HEK293T (cell line): ENCODE measurements at regions not wholly inside any gene's neighbourhood (a gene's known extent, or its start where the extent isn't known, plus 50 kb on each side); places are given as distances from the start of the nearest gene placed in this dataset.

Source experiments
- BHLHE40 ChIP-seq: fragments of 450-650 bp; IDR thresholded peaks from 2 replicates; pipeline ENCODE4 v1.6.1; 2016; ENCODE audit warnings: mild to moderate bottlenecking, moderate library complexity, borderline replicate concordance
- ELF4 ChIP-seq: fragments of 450-650 bp; IDR thresholded peaks from 2 replicates; pipeline ENCODE4 v1.6.1; 2017; ENCODE audit warnings: antibody characterized with exemption
- FOXK2 ChIP-seq: fragments of 450-650 bp; IDR thresholded peaks from 2 replicates; pipeline ENCODE4 v1.6.1; 2016; ENCODE audit warnings: mild to moderate bottlenecking
- FOXM1 ChIP-seq: fragments of 450-650 bp; IDR thresholded peaks from 2 replicates; pipeline ENCODE4 v1.6.1; 2017; ENCODE audit warnings: mild to moderate bottlenecking, borderline replicate concordance
- L3MBTL2 ChIP-seq: fragments of 450-650 bp; conservative IDR thresholded peaks from 2 replicates; pipeline ENCODE4 v1.6.1; 2016; ENCODE audit warnings: mild to moderate bottlenecking
- SP1 ChIP-seq: fragments of 450-650 bp; IDR thresholded peaks from 2 replicates; pipeline ENCODE4 v1.6.1; 2017
- SUZ12 ChIP-seq: fragments of 450-650 bp; IDR thresholded peaks from 2 replicates; pipeline ENCODE4 v1.6.1; 2016; ENCODE audit warnings: mild to moderate bottlenecking
- TARDBP ChIP-seq: fragments of 450-650 bp; IDR thresholded peaks from 2 replicates; pipeline ENCODE4 v1.6.1; 2016
- TF ChIP-seq, protein P1 (sequence below): fragments of 450-650 bp; IDR thresholded peaks from 2 replicates; pipeline ENCODE4 v1.6.1; 2016

DNA sequence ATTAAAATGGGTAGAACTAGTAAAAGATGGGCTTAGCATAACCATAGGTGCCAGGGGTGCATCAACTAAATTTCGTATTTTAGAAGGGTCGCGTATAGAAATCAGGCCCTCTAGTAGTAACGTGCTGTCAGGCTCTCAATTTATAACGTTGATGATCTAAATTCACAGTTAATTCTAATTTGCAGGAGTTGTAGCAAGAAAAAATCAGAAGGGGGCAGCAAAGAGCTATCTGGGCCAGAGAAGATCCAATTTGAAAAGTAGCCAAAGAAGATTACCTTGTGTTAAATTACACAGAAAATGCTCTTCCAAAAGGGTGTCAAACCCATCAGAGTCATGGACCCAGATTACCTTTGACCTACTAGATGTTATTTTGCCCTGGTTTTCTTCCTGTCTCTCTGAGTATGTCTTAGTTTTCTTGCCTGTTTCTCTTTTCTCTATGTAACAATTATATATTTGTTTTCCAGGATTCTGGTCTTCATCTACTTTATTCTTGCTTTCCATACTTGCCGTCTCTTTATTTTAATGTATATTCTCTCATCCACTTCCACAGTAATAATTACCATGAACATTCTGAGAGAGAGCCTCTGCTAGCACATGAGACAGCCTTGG lies 1030.9 kb downstream of the AMY1C start:
- TF ChIP-seq FOXM1 (no peak), SP1 (no peak), L3MBTL2 (no peak), ELF4 (no peak), SUZ12 (no peak), BHLHE40 (no peak), FOXK2 (no peak), TARDBP (no peak)
- TF ChIP-seq, protein P1, sequence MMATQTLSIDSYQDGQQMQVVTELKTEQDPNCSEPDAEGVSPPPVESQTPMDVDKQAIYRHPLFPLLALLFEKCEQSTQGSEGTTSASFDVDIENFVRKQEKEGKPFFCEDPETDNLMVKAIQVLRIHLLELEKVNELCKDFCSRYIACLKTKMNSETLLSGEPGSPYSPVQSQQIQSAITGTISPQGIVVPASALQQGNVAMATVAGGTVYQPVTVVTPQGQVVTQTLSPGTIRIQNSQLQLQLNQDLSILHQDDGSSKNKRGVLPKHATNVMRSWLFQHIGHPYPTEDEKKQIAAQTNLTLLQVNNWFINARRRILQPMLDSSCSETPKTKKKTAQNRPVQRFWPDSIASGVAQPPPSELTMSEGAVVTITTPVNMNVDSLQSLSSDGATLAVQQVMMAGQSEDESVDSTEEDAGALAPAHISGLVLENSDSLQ = peak; percentile 57
